Heart right ventricle (tissue), 16 donors: ENCODE measurements at regions not wholly inside any gene's neighbourhood (a gene's known extent, or its start where the extent isn't known, plus 50 kb on each side); places are given as distances from the start of the nearest gene placed in this dataset.
"Not testable (repeated sequence)": the region's sequence is repeated elsewhere in the genome, so short reads cannot be mapped to it uniquely, and the experiment has no call there.

Experiments used
- ATAC-seq, 8 donors: fragments of 200-7000 bp; cut with Tn5 transposase; one replicate each; pipeline ENCODE4 v1.9.1; 2020; ENCODE audit warnings: mild to moderate bottlenecking in 8 of 8, moderate library complexity in 8 of 8, moderate number of reproducible peaks in 1 of 8
- DNase-seq, 2 donors: peaks; one replicate each; pipeline ENCODE4 v3.0.0-alpha.2; 2020
- H3K27ac ChIP-seq, 10 donors: fragments of 200-600 bp; sonication (generic) in 2 of 10; one replicate each; pipeline versions ENCODE4 v1.5.0 to v1.8.0; 2020 to 2022; ENCODE audit warnings: mild to moderate bottlenecking in 3 of 10
- H3K27me3 ChIP-seq, 7 donors: fragments of 200-600 bp; one replicate each; pipeline ENCODE4 v1.8.0; 2021 to 2022; ENCODE audit warnings: mild to moderate bottlenecking in 2 of 7
- H3K36me3 ChIP-seq, 9 donors: fragments of 200-600 bp; sonication (generic) in 1 of 9; one replicate each; pipeline versions ENCODE4 v1.5.0 to v1.8.0; 2020 to 2022; ENCODE audit warnings: mild to moderate bottlenecking in 2 of 9
- H3K4me1 ChIP-seq, 9 donors: fragments of 200-600 bp; sonication (generic) in 1 of 9; one replicate each; pipeline versions ENCODE4 v1.5.0 to v1.8.0; 2020 to 2022; ENCODE audit warnings: mild to moderate bottlenecking in 4 of 9
- H3K4me3 ChIP-seq, 10 donors: fragments of 200-600 bp; sonication (generic) in 2 of 10; one replicate each; pipeline versions ENCODE4 v1.5.0 to v1.8.0; 2020 to 2022; ENCODE audit warnings: mild to moderate bottlenecking in 7 of 10, moderate library complexity in 2 of 10
- H3K9me3 ChIP-seq, 11 donors: fragments of 200-600 bp in 10 of 11; sonication (generic) in 2 of 11; one replicate each; pipeline versions ENCODE4 v1.5.0 to v1.8.0; 2013 to 2022; ENCODE audit warnings: mild to moderate bottlenecking in 2 of 11, control low read depth in 1 of 11, moderate library complexity in 1 of 11
- CTCF ChIP-seq, 9 donors: fragments of 200-600 bp; sonication (generic) in 2 of 9; IDR thresholded peaks; one replicate each; pipeline versions ENCODE4 v1.5.0 to v1.8.0; 2021 to 2022; ENCODE audit warnings: antibody characterized with exemption in 9 of 9, mild to moderate bottlenecking in 5 of 9, moderate library complexity in 1 of 9
- WGBS, 2 donors: extraction: QIAGEN DNeasy Blood & Tissue Kit; methylation state at CpG; one replicate each; pipeline ENCODE4 v1.1.7; 2013; ENCODE audit warnings: inconsistent platforms in 1 of 2; 5-methylcytosine and 5-hydroxymethylcytosine counted together
- intact Hi-C, 10 donors: fragments of 100-400 bp; cut with DNase I; formaldehyde crosslinking; loops; one replicate each; pipeline versions ENCODE4 v1.11.1 to v1.14.2; 2022
- donor health status: Arrhythmogenic right ventricular cardiomyopathy.
- donor health status: ischemic (EF 13 %, LVEDD 7.1; RV severe dilation, severe dysfunction).
- donor health status: healthy with polysubstance abuse.
- donor health status: DM: no; HTN: yes; CAD: no.
- donor health status: DM: no; HTN: no; CAD: no.
- donor health status: ischemic (EF 25% LVEDD 6.9; RV normal size, moderate dysfunction).
- donor health status: ischemic (EF 25% LVEDD 5.7; RV mildly dilated, moderate dysfunction).
- donor health status: healthy.
- donor health status: DM: yes; HTN: yes; CAD: no.
- donor health status: Ischemic cardiomyopathy.
- donor health status: ischemic (EF 35%, LVEDD 5.7; RV mildly dilated, moderate dysfunction).
- donor health status: nonischemic (EF 11% LVEDD 7.7; RV severe dilation, severe dysfunction).
- donor health status: DM: yes; HTN: yes; CAD: no.
- donor health status: PGD.
- donor health status: ischemic (EF 29% LVEDD 5.4; RV normal size, mild dysfunction).
- donor health status: nonischemic (EF 23%, LVEDD 6.1; RV moderate dilation, normal function).

- Histone ChIP-seq H3K4me3 (no peak overlapping the region), H3K4me1 (peaks cover 0 to 4% (median 0%) of the 10 kb centered on the region in 9 donors), H3K9me3 (no peaks in the 10 kb centered on the region), H3K36me3 (no peaks in the 10 kb centered on the region), H3K27me3 (peaks cover 0 to 71% (median 0%) of the 10 kb centered on the region in 7 donors), H3K27ac (no peak overlapping the region)
- no peak for ATAC-seq
- no peak for DNase-seq
- WGBS, 2 donors, result 90 to 94% methylated on average over 3 of the region's 3 CpGs
- intact Hi-C loops, result no loop called here
- TF ChIP-seq CTCF (IDR thresholded peaks at IDR 0.05), result no peak
Measured at GRCh38 chrX:65900850-65901844, 138.7 kb downstream of the VSIG4 start.

- ATAC-seq (no peak), DNase-seq (no peak)
- no peaks in the 10 kb centered on the region for H3K4me1 ChIP-seq
- H3K4me3 ChIP-seq, result no peak overlapping the region
- no peaks in the 10 kb centered on the region for H3K36me3 ChIP-seq
- no peak for TF ChIP-seq CTCF (IDR thresholded peaks at IDR 0.05)
- intact Hi-C loops, result no loop called here
- no peak overlapping the region for H3K27ac ChIP-seq
- peaks cover 0 to 56% (median 0%) of the 10 kb centered on the region in 7 donors for H3K27me3 ChIP-seq
- no peaks in the 10 kb centered on the region for H3K9me3 ChIP-seq
- 82 to 94% methylated on average over 8 of the region's 8 CpGs for whole genome bisulfite sequencing, 2 donors
Measured at GRCh38 chrX:65894133-65894532, 145.7 kb downstream of the VSIG4 start.

- DNase-seq, H3K9me3 ChIP-seq, intact Hi-C loops, H3K27ac ChIP-seq, H3K36me3 ChIP-seq, H3K4me3 ChIP-seq, ATAC-seq, H3K4me1 ChIP-seq: not testable (repeated sequence)
- peaks cover 0 to 54% (median 0%) of the 10 kb centered on the region in 7 donors for H3K27me3 ChIP-seq
- 61 to 68% methylated on average over 2 of the region's 2 CpGs for WGBS, 2 donors
Measured at GRCh38 chrX:65891817-65892216, 148.1 kb downstream of the VSIG4 start.

GRCh38 chrX:65888150-65888549 lies 151.7 kb downstream of the VSIG4 start:
- ATAC-seq, DNase-seq, H3K4me1 ChIP-seq, H3K4me3 ChIP-seq, intact Hi-C loops, H3K9me3 ChIP-seq, H3K36me3 ChIP-seq, H3K27ac ChIP-seq: not testable (repeated sequence)
- H3K27me3 ChIP-seq, result peaks cover 0 to 52% (median 0%) of the 10 kb centered on the region in 7 donors
- 100% methylated on average over 1 of the region's 1 CpG for WGBS, 2 donors

- ATAC-seq (no peak), DNase-seq (no peak)
- no peak for TF ChIP-seq CTCF (IDR thresholded peaks at IDR 0.05)
- 93 to 98% methylated on average over 2 of the region's 2 CpGs for WGBS, 2 donors
- H3K27ac ChIP-seq, result no peak overlapping the region
- intact Hi-C loops, result no loop called here
- no peaks in the 10 kb centered on the region for H3K4me1 ChIP-seq
- H3K27me3 ChIP-seq, result peaks cover 0 to 92% (median 0%) of the 10 kb centered on the region in 7 donors
- no peaks in the 10 kb centered on the region for H3K36me3 ChIP-seq
- H3K9me3 ChIP-seq, result peaks cover 0 to 5% (median 0%) of the 10 kb centered on the region in 11 donors
- H3K4me3 ChIP-seq, result no peak overlapping the region
Measured at GRCh38 chrX:65883556-65883955, 156.3 kb downstream of the VSIG4 start.
